B cell (primary cell): ENCODE measurements at regions not wholly inside any gene's neighbourhood (a gene's known extent, or its start where the extent isn't known, plus 50 kb on each side); places are given as distances from the start of the nearest gene placed in this dataset.

Source experiments
- ATAC-seq: fragments of 200-7000 bp; cut with Tn5 transposase; one replicate; pipeline ENCODE4 v1.10.0; 2021; ENCODE audit warnings: low read depth, mild to moderate bottlenecking, moderate number of reproducible peaks, moderate library complexity
- CTCF ChIA-PET: fragments of 350-600 bp; sonication (Branson Sonifier 250); formaldehyde crosslinking; loops from one replicate; lab custom pipeline; 2021; ENCODE audit warnings: antibody characterized with exemption, inconsistent platforms; lab: Charles Lee
- POLR2A ChIA-PET: fragments of 350-600 bp; sonication (Branson Sonifier 250); formaldehyde crosslinking; loops from one replicate; lab custom pipeline; 2021; ENCODE audit warnings: antibody characterized with exemption; lab: Charles Lee
- DNase-seq: peaks from one replicate; pipeline ENCODE4 v3.0.0; 2013
- H2AFZ ChIP-seq: 2 replicates; pipeline ENCODE4 v1.6.1; 2012; ENCODE audit warnings: mild to moderate bottlenecking, low read depth, low read length; ENCODE audit not compliant: insufficient read depth, poor library complexity, severe bottlenecking
- H3K27ac ChIP-seq, 2 donors: 1 replicate in 1 of 2; 2 replicates in 1 of 2; pipeline ENCODE4 v1.5.1; 2012 to 2013; ENCODE audit warnings: low read length in 2 of 2, mild to moderate bottlenecking in 2 of 2, moderate library complexity in 1 of 2
- H3K27me3 ChIP-seq, 4 experiments: fragments of 200-600 bp in 1 of 4; sonication (generic) in 1 of 4; replicated peaks in 1 of 4; 1 replicate in 2 of 4; 2 replicates in 2 of 4; pipeline versions ENCODE4 v1.6.1 to v1.7.0; 2013 to 2016; ENCODE audit warnings: low read length in 3 of 4, mild to moderate bottlenecking in 2 of 4, mixed read lengths in 1 of 4, moderate library complexity in 1 of 4; ENCODE audit not compliant: insufficient read depth in 4 of 4, control insufficient read depth in 3 of 4; ENCODE audit errors: control extremely low read depth in 1 of 4
- H3K36me3 ChIP-seq, 2 experiments: replicated peaks in 1 of 2; 1 replicate in 1 of 2; 2 replicates in 1 of 2; pipeline versions ENCODE4 v1.6.1 to v1.7.1; 2013; ENCODE audit warnings: low read length in 1 of 2; ENCODE audit not compliant: insufficient read depth in 2 of 2, control insufficient read depth in 1 of 2; ENCODE audit errors: control extremely low read depth in 1 of 2, extremely low read depth in 1 of 2
- H3K4me1 ChIP-seq, 2 donors: fragments of 200-600 bp in 1 of 2; sonication (generic) in 1 of 2; 1 replicate in 1 of 2; 2 replicates in 1 of 2; pipeline versions ENCODE4 v1.5.1 to v1.6.1; 2013 to 2017; ENCODE audit warnings: low read length in 2 of 2; ENCODE audit not compliant: control insufficient read depth in 2 of 2, insufficient read depth in 2 of 2
- H3K4me2 ChIP-seq: replicated peaks from 2 replicates; pipeline ENCODE3; 2012; ENCODE audit warnings: mild to moderate bottlenecking, low read depth, low read length; ENCODE audit not compliant: poor library complexity, severe bottlenecking
- H3K4me3 ChIP-seq, 5 experiments: fragments of 200-600 bp in 1 of 5; sonication (generic) in 1 of 5; 1 replicate in 3 of 5; 2 replicates in 2 of 5; pipeline versions ENCODE4 v1.5.1 to v1.7.0; 2011 to 2016; ENCODE audit warnings: low read length in 4 of 5, mild to moderate bottlenecking in 4 of 5, low read depth in 2 of 5, control low read depth in 1 of 5, moderate library complexity in 1 of 5; ENCODE audit not compliant: insufficient read depth in 1 of 5; ENCODE audit errors: control extremely low read depth in 1 of 5, extremely low read depth in 1 of 5
- H3K79me2 ChIP-seq: fragments of 200-600 bp; sonication (generic); one replicate; pipeline ENCODE4 v1.6.0; 2016; ENCODE audit warnings: low read length; ENCODE audit not compliant: control insufficient read depth, insufficient read depth
- H3K9ac ChIP-seq: fragments of 200-600 bp; sonication (generic); 2 replicates; pipeline ENCODE4 v1.6.1; 2017; ENCODE audit warnings: mild to moderate bottlenecking, low read length, moderate library complexity
- H3K9me3 ChIP-seq, 3 donors: one replicate each; pipeline versions ENCODE4 v1.6.1 to v1.7.1; 2013; ENCODE audit warnings: low read length in 2 of 3; ENCODE audit not compliant: control insufficient read depth in 2 of 3, insufficient read depth in 1 of 3; ENCODE audit errors: control extremely low read depth in 1 of 3
- H4K20me1 ChIP-seq: 2 replicates; pipeline ENCODE4 v1.6.0; 2012; ENCODE audit warnings: mild to moderate bottlenecking, low read length; ENCODE audit not compliant: insufficient read depth, control insufficient read depth, poor library complexity, severe bottlenecking
- H3K27ac Mint-ChIP-seq: one replicate; pipeline ENCODE4 v1.8.0; 2021; ENCODE audit warnings: mixed read lengths
- H3K27me3 Mint-ChIP-seq: one replicate; pipeline ENCODE4 v1.8.0; 2021; ENCODE audit warnings: mixed read lengths
- H3K4me1 Mint-ChIP-seq: one replicate; pipeline ENCODE4 v1.8.0; 2021; ENCODE audit warnings: mixed read lengths
- H3K4me3 Mint-ChIP-seq: one replicate; pipeline ENCODE4 v1.8.0; 2021; ENCODE audit warnings: mixed read lengths
- H3K9me3 Mint-ChIP-seq: one replicate; pipeline ENCODE4 v1.8.0; 2022; ENCODE audit warnings: mixed read lengths; ENCODE audit not compliant: insufficient read depth
- EZH2 ChIP-seq: IDR thresholded peaks from 2 replicates; pipeline ENCODE4 v1.6.1; 2012; ENCODE audit warnings: borderline replicate concordance, low read depth, mild to moderate bottlenecking, moderate library complexity, low read length; ENCODE audit not compliant: insufficient read depth, poor library complexity, severe bottlenecking
- WGBS: methylation state at CpG from one replicate; pipeline ENCODE4 v1.1.5; 2013; ENCODE audit warnings: missing lambda C conversion rate; ENCODE audit not compliant: insufficient coverage; 5-methylcytosine and 5-hydroxymethylcytosine counted together
- intact Hi-C: fragments of 100-400 bp; cut with micrococcal nuclease; formaldehyde crosslinking; loops from one replicate; pipeline ENCODE4 v1.10.0; 2022
- TF ChIP-seq, protein P1 (sequence below): fragments of 200-600 bp; IDR thresholded peaks from one replicate; pipeline ENCODE4 v1.8.0; 2022; ENCODE audit warnings: antibody characterized with exemption, mild to moderate bottlenecking

GRCh38 chr6:91645811-91646210 lies 1058.9 kb upstream of the MAP3K7 start:
- Histone ChIP-seq H3K9ac (no peak overlapping the region), H3K9me3 (no peaks in the 10 kb centered on the region), H3K4me3 (no peak overlapping the region), H3K4me1 (no peaks in the 10 kb centered on the region), H2AFZ (no peak overlapping the region), H3K27me3 (no peaks in the 10 kb centered on the region), H4K20me1 (no peaks in the 10 kb centered on the region), H3K36me3 (no peaks in the 10 kb centered on the region), H3K27ac (no peak overlapping the region), H3K4me2 (no peak overlapping the region), H3K79me2 (no peaks in the 10 kb centered on the region)
- TF ChIP-seq EZH2, result no peak
- TF ChIP-seq, protein P1, sequence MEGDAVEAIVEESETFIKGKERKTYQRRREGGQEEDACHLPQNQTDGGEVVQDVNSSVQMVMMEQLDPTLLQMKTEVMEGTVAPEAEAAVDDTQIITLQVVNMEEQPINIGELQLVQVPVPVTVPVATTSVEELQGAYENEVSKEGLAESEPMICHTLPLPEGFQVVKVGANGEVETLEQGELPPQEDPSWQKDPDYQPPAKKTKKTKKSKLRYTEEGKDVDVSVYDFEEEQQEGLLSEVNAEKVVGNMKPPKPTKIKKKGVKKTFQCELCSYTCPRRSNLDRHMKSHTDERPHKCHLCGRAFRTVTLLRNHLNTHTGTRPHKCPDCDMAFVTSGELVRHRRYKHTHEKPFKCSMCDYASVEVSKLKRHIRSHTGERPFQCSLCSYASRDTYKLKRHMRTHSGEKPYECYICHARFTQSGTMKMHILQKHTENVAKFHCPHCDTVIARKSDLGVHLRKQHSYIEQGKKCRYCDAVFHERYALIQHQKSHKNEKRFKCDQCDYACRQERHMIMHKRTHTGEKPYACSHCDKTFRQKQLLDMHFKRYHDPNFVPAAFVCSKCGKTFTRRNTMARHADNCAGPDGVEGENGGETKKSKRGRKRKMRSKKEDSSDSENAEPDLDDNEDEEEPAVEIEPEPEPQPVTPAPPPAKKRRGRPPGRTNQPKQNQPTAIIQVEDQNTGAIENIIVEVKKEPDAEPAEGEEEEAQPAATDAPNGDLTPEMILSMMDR, result no peak
- Mint-ChIP-seq H3K4me1 (no peaks in the 10 kb centered on the region), H3K27me3 (no peaks in the 10 kb centered on the region), H3K27ac (no peak overlapping the region), H3K4me3 (no peak overlapping the region), H3K9me3 (no peaks in the 10 kb centered on the region)
- intact Hi-C loops, result no loop called here
- 100% methylated on average over 1 of the region's 2 CpGs for WGBS
- POLR2A ChIA-PET, result no interaction called here
- DNase-seq (no peak), ATAC-seq (no peak)
- CTCF ChIA-PET, result no interaction called here

- no peak for DNase-seq
- Mint-ChIP-seq H3K4me3 (no peak overlapping the region), H3K27ac (no peak overlapping the region), H3K27me3 (no peaks in the 10 kb centered on the region), H3K4me1 (no peaks in the 10 kb centered on the region), H3K9me3 (no peaks in the 10 kb centered on the region)
- ChIA-PET CTCF (no interaction called here), POLR2A (no interaction called here)
- WGBS, result no CpG with 5 or more reads among the region's 1 CpG
- Histone ChIP-seq H4K20me1 (no peaks in the 10 kb centered on the region), H3K4me3 (no peak overlapping the region), H3K4me1 (no peaks in the 10 kb centered on the region), H3K9ac (no peak overlapping the region), H3K79me2 (no peaks in the 10 kb centered on the region), H3K4me2 (no peak overlapping the region), H3K36me3 (no peaks in the 10 kb centered on the region), H3K27ac (no peak overlapping the region), H2AFZ (no peak overlapping the region), H3K9me3 (no peaks in the 10 kb centered on the region), H3K27me3 (no peaks in the 10 kb centered on the region)
- TF ChIP-seq EZH2, result no peak
- TF ChIP-seq, protein P1, result no peak
- intact Hi-C loops, result no loop called here
- no peak for ATAC-seq
Observed at GRCh38 chr6:91637217-91637616, 1050.3 kb upstream of the MAP3K7 start.
